ENCODE measurements at regions not wholly inside any gene's neighbourhood (a gene's known extent, or its start where the extent isn't known, plus 50 kb on each side); places are given as distances from the start of the nearest gene placed in this dataset.

DNA sequence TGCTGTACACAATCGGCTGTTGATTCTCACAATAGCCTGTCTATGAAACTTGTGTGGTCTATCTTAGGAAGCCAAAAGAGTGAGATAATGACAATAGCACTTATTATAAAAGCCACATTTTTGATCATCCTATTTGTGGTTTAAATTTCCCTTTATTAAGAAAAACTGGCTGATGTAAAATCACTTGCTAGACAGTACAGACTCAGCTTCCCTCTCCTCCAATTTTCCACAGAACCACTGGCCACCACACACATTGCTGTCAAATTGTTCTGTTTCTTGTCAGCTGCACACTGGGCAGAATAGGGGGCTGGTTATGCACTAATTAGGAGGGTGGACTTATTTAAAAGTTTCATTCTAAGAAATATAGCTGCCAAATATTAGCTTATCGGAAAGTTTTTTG is 425.9 kb downstream of the EPHA3 start:
- TF ChIP-seq TAF1 (IDR thresholded peaks at IDR 0.05; ENCODE audit: borderline replicate concordance, insufficient read depth, low read length) (no peak), SIN3A (IDR thresholded peaks at IDR 0.05; ENCODE audit: borderline replicate concordance, insufficient read depth, low read length) (no peak)

DNA sequence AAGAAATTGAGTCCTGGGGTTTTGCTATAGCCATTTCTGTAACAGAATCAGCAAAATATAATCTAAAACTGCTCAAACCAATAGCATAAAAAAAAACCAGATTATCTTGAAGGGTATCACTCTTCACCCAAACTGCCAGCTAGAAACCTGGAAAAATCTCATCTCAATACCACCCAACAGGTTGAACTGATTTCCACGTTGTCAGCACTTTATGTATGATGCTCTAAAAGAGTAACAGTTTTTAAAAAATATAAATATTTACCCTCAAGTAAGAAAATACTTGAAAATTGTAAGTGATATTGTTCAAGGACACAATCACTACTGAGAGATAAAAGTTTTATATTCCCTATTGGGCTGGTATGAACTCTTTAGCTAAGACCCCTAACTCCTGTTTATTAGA is 451.3 kb downstream of the EPHA3 start:
- TF ChIP-seq, protein P1, sequence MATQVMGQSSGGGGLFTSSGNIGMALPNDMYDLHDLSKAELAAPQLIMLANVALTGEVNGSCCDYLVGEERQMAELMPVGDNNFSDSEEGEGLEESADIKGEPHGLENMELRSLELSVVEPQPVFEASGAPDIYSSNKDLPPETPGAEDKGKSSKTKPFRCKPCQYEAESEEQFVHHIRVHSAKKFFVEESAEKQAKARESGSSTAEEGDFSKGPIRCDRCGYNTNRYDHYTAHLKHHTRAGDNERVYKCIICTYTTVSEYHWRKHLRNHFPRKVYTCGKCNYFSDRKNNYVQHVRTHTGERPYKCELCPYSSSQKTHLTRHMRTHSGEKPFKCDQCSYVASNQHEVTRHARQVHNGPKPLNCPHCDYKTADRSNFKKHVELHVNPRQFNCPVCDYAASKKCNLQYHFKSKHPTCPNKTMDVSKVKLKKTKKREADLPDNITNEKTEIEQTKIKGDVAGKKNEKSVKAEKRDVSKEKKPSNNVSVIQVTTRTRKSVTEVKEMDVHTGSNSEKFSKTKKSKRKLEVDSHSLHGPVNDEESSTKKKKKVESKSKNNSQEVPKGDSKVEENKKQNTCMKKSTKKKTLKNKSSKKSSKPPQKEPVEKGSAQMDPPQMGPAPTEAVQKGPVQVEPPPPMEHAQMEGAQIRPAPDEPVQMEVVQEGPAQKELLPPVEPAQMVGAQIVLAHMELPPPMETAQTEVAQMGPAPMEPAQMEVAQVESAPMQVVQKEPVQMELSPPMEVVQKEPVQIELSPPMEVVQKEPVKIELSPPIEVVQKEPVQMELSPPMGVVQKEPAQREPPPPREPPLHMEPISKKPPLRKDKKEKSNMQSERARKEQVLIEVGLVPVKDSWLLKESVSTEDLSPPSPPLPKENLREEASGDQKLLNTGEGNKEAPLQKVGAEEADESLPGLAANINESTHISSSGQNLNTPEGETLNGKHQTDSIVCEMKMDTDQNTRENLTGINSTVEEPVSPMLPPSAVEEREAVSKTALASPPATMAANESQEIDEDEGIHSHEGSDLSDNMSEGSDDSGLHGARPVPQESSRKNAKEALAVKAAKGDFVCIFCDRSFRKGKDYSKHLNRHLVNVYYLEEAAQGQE (IDR thresholded peaks at IDR 0.05; ENCODE audit: insufficient read depth in 1 of 2, low read depth in 2 of 2, low read length in 2 of 2) = no peak
- TF ChIP-seq TAF1 (IDR thresholded peaks at IDR 0.05; ENCODE audit: borderline replicate concordance, insufficient read depth, low read length) = no peak
- no peak for TF ChIP-seq POLR2AphosphoS5 (IDR thresholded peaks at IDR 0.05; ENCODE audit: low read depth, low read length)
- TF ChIP-seq FOXP2 (optimal IDR thresholded peaks at IDR 0.05; ENCODE audit: borderline replicate concordance, extremely low read depth, extremely low read length, insufficient read depth) = no peak
- no peak for TF ChIP-seq SIN3A (IDR thresholded peaks at IDR 0.05; ENCODE audit: borderline replicate concordance, insufficient read depth, low read length)

DNA sequence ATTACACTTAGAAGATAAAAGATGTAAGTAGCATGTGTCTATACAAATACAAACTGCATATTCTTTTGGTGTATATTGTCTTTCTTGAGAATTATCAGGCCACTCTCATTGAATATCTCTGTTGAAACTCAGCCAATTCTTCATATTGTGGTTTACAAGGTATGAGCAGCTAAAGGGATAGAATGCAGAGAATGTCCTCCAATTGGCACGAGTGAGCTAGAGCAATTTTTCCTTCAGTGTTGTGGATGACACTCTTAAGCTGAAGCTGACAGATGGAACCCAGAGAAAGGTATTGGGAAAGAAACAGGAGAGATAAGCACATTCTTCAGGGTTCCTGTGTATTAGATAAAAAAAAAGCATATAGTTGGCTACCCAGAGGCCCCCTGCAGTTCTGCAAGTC is 453.1 kb downstream of the EPHA3 start:
- no peak for TF ChIP-seq FOXP2 (optimal IDR thresholded peaks at IDR 0.05; ENCODE audit: borderline replicate concordance, extremely low read depth, extremely low read length, insufficient read depth)
- TF ChIP-seq, protein P1 (IDR thresholded peaks at IDR 0.05; ENCODE audit: insufficient read depth in 1 of 2, low read depth in 2 of 2, low read length in 2 of 2) = no peak
- TF ChIP-seq SIN3A (IDR thresholded peaks at IDR 0.05; ENCODE audit: borderline replicate concordance, insufficient read depth, low read length) = no peak
- no peak for TF ChIP-seq TAF1 (IDR thresholded peaks at IDR 0.05; ENCODE audit: borderline replicate concordance, insufficient read depth, low read length)
- no peak for TF ChIP-seq POLR2AphosphoS5 (IDR thresholded peaks at IDR 0.05; ENCODE audit: low read depth, low read length)

DNA sequence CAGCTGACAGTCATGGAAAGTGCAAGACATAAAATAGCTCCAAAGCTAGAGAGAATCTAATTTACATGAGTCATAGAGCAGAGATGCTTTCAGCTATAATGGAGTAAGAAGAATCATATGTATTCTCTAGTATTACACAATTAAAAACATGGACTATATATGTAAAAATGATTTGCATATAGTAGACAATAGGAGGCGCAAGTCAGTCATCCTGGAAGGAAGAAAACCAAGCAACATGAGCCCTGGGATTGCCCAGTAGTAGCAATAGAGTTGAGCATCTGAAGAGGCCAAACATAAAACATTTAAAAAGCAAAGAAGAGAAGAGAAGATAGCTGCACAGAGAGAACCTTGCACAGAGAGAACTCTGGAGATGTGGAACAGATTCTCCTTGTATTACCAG is 455.0 kb downstream of the EPHA3 start:
- TF ChIP-seq POLR2AphosphoS5 (IDR thresholded peaks at IDR 0.05; ENCODE audit: low read depth, low read length) (no peak), SIN3A (IDR thresholded peaks at IDR 0.05; ENCODE audit: borderline replicate concordance, insufficient read depth, low read length) (no peak)
- TF ChIP-seq, protein P1 (IDR thresholded peaks at IDR 0.05; ENCODE audit: insufficient read depth in 1 of 2, low read depth in 2 of 2, low read length in 2 of 2) = no peak

DNA sequence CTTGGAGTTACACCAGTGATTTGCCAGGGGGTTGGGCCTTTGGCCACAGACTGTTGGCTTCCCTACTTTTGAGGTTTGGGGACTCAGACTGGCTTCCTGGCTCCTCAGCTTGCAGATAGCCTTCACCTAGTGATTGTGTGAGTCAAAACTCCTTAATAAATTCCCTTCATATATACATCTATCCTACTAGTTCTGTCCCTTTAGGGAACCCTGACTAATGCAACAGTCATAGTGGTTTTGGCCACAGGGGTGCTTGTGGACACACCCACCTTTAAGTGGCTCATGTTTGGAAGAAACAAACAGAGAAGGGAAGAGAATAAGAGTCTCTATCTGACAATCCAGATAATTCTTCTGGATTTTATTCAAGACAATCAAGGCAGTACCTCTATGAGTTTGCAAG is 457.7 kb downstream of the EPHA3 start:
- no peak for TF ChIP-seq SIN3A (IDR thresholded peaks at IDR 0.05; ENCODE audit: borderline replicate concordance, insufficient read depth, low read length)
- no peak for TF ChIP-seq FOXP2 (optimal IDR thresholded peaks at IDR 0.05; ENCODE audit: borderline replicate concordance, extremely low read depth, extremely low read length, insufficient read depth)
- TF ChIP-seq, protein P1 (IDR thresholded peaks at IDR 0.05; ENCODE audit: insufficient read depth in 1 of 2, low read depth in 2 of 2, low read length in 2 of 2) = no peak
- no peak for TF ChIP-seq TAF1 (IDR thresholded peaks at IDR 0.05; ENCODE audit: borderline replicate concordance, insufficient read depth, low read length)
- TF ChIP-seq POLR2AphosphoS5 (IDR thresholded peaks at IDR 0.05; ENCODE audit: low read depth, low read length) = no peak
